ENCODE measurements at regions not wholly inside any gene's neighbourhood (a gene's known extent, or its start where the extent isn't known, plus 50 kb on each side); places are given as distances from the start of the nearest gene placed in this dataset.

- Histone ChIP-seq H3K27ac (no peak overlapping the region), H3K4me1 (no peaks in the 10 kb centered on the region), H3K4me3 (no peak overlapping the region), H3K9me3 (ENCODE audit: low read depth) (no peaks in the 10 kb centered on the region), H2AFZ (replicated peaks) (no peak overlapping the region), H3K79me2 (ENCODE audit: low read depth) (no peaks in the 10 kb centered on the region), H3K27me3 (no peaks in the 10 kb centered on the region), H3K36me3 (no peaks in the 10 kb centered on the region), H4K20me1 (ENCODE audit: low read depth) (no peaks in the 10 kb centered on the region), H3F3A (ENCODE audit: low read depth) (no peaks in the 10 kb centered on the region), H3K9ac (no peak overlapping the region), H3K4me2 (no peak overlapping the region)
- no peaks in the 10 kb centered on the region for H3K36me3 Mint-ChIP-seq
- H3K9me3 Mint-ChIP-seq = peaks cover 2% of the 10 kb centered on the region
- peaks cover 5% of the 10 kb centered on the region for H3K4me1 Mint-ChIP-seq
- TF ChIP-seq CTCF (IDR thresholded peaks at IDR 0.05) = no peak
- no peak for TF ChIP-seq EZH2phosphoT487 (IDR thresholded peaks at IDR 0.05)
- TF ChIP-seq EZH2 (IDR thresholded peaks at IDR 0.05) = no peak
- H3K27me3 Mint-ChIP-seq (ENCODE audit: insufficient read depth, low read depth) = peaks cover 3% of the 10 kb centered on the region
- H3K27ac Mint-ChIP-seq = no peak overlapping the region
- no peak overlapping the region for H3K4me3 Mint-ChIP-seq
- no peak for DNase-seq (ENCODE audit: low spot score)
These were observed 179.7 kb upstream of the EXOC2 start for GRCh38 chr6:872570-873125.

GRCh38 chr6:871503-871902 is 178.6 kb upstream of the EXOC2 start:
- DNase-seq (ENCODE audit: low spot score) = no peak
- peaks cover 4% of the 10 kb centered on the region for H3K4me1 Mint-ChIP-seq
- Histone ChIP-seq H3K27me3 (no peaks in the 10 kb centered on the region), H2AFZ (replicated peaks) (no peak overlapping the region), H3K79me2 (ENCODE audit: low read depth) (no peaks in the 10 kb centered on the region), H3F3A (ENCODE audit: low read depth) (no peaks in the 10 kb centered on the region), H3K9me3 (ENCODE audit: low read depth) (no peaks in the 10 kb centered on the region), H3K4me2 (no peak overlapping the region), H3K9ac (no peak overlapping the region), H4K20me1 (ENCODE audit: low read depth) (no peaks in the 10 kb centered on the region), H3K4me3 (no peak overlapping the region), H3K36me3 (no peaks in the 10 kb centered on the region), H3K27ac (no peak overlapping the region), H3K4me1 (no peaks in the 10 kb centered on the region)
- no peaks in the 10 kb centered on the region for H3K36me3 Mint-ChIP-seq
- TF ChIP-seq CTCF (IDR thresholded peaks at IDR 0.05) = no peak
- no peak for TF ChIP-seq EZH2 (IDR thresholded peaks at IDR 0.05)
- TF ChIP-seq EZH2phosphoT487 (IDR thresholded peaks at IDR 0.05) = no peak
- H3K9me3 Mint-ChIP-seq = peaks cover 2% of the 10 kb centered on the region
- no peak overlapping the region for H3K27ac Mint-ChIP-seq
- H3K27me3 Mint-ChIP-seq (ENCODE audit: insufficient read depth, low read depth) = peaks cover 5% of the 10 kb centered on the region
- H3K4me3 Mint-ChIP-seq = no peak overlapping the region

GRCh38 chr6:870096-870495 is 177.2 kb upstream of the EXOC2 start:
- no peaks in the 10 kb centered on the region for H3F3A ChIP-seq (ENCODE audit: low read depth)
- no peaks in the 10 kb centered on the region for H3K4me1 ChIP-seq
- H3K4me3 Mint-ChIP-seq = no peak overlapping the region
- H3K9me3 ChIP-seq (ENCODE audit: low read depth) = no peaks in the 10 kb centered on the region
- H3K27me3 ChIP-seq = no peaks in the 10 kb centered on the region
- H3K4me1 Mint-ChIP-seq = no peaks in the 10 kb centered on the region
- H3K27ac Mint-ChIP-seq = peak overlapping the region; percentile 32
- H3K4me3 ChIP-seq = no peak overlapping the region
- no peak for DNase-seq (ENCODE audit: low spot score)
- H3K4me2 ChIP-seq = no peak overlapping the region
- H3K79me2 ChIP-seq (ENCODE audit: low read depth) = no peaks in the 10 kb centered on the region
- no peak overlapping the region for H3K9ac ChIP-seq
- no peak overlapping the region for H3K27ac ChIP-seq
- TF ChIP-seq EZH2phosphoT487 (IDR thresholded peaks at IDR 0.05) (no peak), EZH2 (IDR thresholded peaks at IDR 0.05) (no peak), CTCF (IDR thresholded peaks at IDR 0.05) (no peak)
- H3K27me3 Mint-ChIP-seq (ENCODE audit: insufficient read depth, low read depth) = peaks cover 5% of the 10 kb centered on the region
- no peaks in the 10 kb centered on the region for H3K36me3 ChIP-seq
- H4K20me1 ChIP-seq (ENCODE audit: low read depth) = no peaks in the 10 kb centered on the region
- peaks cover 2% of the 10 kb centered on the region for H3K9me3 Mint-ChIP-seq
- no peak overlapping the region for H2AFZ ChIP-seq (replicated peaks)
- no peaks in the 10 kb centered on the region for H3K36me3 Mint-ChIP-seq
